H7 (cell line): ENCODE measurements at regions not wholly inside any gene's neighbourhood (a gene's known extent, or its start where the extent isn't known, plus 50 kb on each side); places are given as distances from the start of the nearest gene placed in this dataset.

Source experiments
- DNase-seq: peaks from one replicate; pipeline ENCODE4 v3.0.0; 2012
- H3K27me3 ChIP-seq: 2 replicates; pipeline ENCODE4 v1.6.0; 2011; ENCODE audit warnings: mild to moderate bottlenecking, low read length; ENCODE audit not compliant: control insufficient read depth, insufficient read depth
- H3K36me3 ChIP-seq: replicated peaks from 2 replicates; pipeline ENCODE4 v1.5.1; 2011; ENCODE audit warnings: low read length; ENCODE audit not compliant: control insufficient read depth, insufficient read depth
- H3K4me3 ChIP-seq: 2 replicates; pipeline ENCODE4 v1.5.1; 2011; ENCODE audit warnings: low read depth, mild to moderate bottlenecking, control low read depth, low read length, moderate library complexity; ENCODE audit not compliant: insufficient read depth

DNA sequence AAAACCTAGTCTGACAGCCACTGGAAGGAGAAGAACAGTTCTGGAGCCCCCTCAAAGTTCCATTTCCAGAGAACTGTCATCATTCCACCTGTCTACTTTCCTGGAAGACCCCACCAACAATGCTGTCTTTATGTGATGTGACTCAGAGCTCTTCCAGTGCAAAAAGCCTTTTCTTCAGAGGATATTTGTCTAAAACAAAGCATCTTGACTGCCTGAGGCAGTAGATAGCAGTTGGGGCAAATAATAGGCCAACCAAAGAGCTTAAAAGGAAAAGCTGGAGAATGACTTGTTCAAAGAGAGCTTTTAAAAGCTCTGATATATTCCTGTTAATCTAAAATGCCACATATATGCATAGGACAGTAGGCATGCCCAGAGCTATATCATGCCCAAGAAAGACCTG lies 62.6 kb downstream of the MIS18A start:
- no peak overlapping the region for H3K4me3 ChIP-seq
- no peak for DNase-seq
- H3K27me3 ChIP-seq = no peaks in the 10 kb centered on the region
- H3K36me3 ChIP-seq = no peaks in the 10 kb centered on the region

DNA sequence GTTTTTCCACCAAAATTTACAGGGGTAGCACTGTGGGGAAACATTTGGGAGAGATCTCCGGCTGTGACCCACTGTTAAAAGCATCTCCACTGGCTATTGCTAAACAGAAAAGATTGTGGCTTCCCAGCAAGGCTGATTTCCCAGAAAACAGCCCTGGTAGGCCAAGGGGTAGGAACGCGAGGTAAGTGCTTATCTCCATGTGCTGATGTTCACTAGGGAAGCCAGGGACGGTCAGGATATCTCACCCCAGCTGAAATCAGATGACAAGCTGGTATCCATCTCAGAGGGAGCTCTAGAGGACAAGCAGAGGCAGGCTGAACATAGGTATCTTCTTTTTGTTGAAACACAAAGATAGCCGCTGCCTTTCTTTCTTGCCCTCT lies 63.6 kb downstream of the MIS18A start:
- Histone ChIP-seq H3K36me3 (no peaks in the 10 kb centered on the region), H3K4me3 (no peak overlapping the region), H3K27me3 (no peaks in the 10 kb centered on the region)
- DNase-seq = no peak

DNA sequence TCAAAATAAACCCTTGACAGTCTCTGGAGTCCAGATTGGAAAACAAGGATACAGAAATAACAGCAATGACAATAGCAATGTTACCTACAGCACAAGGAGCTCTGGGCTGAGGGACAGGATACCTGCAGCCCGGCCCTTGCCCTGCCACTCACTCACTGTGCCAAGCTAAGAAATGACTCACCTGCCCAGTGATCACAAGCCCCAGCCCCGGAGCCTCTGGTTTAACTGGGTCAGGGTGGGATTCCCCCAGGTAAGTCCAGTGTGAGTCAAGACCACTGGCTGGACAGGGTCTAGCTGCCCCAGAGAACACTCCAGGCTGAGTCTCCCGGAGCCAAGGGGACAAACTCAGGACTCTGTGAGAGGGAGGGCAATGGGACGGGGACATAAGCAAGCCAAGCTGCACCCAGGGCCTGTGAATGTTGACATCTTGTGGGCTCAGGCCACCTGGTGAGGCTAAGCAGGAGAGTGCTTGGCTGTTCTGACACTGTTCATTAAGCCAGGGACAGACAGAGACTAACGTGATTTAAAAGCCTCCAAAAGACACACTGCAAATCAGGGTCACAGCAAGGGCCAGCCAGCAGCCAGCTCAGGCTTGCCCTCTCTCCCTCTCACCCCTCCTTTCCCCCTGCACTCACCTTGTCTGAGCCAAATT lies 64.1 kb downstream of the MIS18A start:
- DNase-seq = no peak
- Histone ChIP-seq H3K4me3 (no peak overlapping the region), H3K27me3 (no peaks in the 10 kb centered on the region), H3K36me3 (no peaks in the 10 kb centered on the region)

DNA sequence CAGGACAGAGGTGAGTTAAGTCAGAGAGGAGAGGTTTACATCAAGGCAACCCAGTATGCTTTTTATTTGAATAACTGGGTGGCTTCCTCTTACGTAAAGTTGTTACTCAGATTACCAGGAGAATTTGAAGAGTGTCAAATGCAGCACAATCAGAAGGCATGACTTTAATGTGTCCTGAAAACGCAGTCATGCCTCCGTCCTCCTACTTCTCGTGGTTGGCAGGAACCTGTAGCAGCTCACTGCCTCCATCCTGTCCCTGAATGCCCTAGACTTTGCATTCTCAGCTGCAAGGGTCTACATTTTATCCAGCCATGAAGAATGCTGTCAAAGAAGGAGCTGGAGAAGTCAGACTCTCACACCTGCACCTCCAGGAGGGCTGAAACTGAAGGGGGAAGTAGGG lies 66.7 kb downstream of the MIS18A start:
- Histone ChIP-seq H3K4me3 (no peak overlapping the region), H3K27me3 (no peaks in the 10 kb centered on the region), H3K36me3 (no peaks in the 10 kb centered on the region)
- no peak for DNase-seq

DNA sequence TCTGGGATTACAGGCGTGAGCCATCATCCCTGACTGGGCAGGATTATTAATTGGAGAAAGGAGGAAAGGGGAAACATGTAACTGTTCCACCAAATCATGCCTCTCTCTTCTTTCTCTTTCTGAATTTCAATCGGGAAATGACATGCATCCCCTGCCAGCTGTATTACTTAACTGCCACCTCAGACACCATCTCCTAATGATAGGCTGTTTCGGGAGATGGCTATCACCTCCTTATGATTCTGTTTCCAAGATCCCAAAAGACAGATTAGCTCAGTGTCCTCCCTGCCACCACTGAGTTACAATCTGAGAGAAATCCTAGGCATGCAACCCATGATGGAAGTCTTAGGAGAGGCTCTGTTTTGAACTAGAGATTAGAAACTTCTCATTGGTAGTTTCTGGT lies 67.5 kb downstream of the MIS18A start:
- no peaks in the 10 kb centered on the region for H3K36me3 ChIP-seq

DNA sequence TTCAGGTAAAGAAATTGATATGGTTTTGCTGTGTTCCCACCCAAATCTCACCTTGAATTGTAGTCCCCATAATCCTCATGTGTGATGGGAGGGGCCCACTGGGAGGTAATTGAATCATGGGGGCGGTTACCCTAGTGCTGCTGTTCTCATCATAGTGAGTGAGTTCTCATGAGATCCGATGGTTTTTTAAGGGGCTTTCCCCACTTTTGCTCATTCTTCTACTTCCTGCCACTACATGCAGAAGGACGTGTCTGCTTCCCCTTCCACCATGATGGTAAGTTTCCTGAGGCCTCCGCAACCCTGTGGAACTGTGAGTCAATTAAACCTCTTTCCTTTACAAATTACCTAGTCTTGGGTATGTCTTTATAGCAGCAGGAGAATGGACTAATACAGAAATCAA lies 69.3 kb downstream of the MIS18A start:
- H3K36me3 ChIP-seq = no peaks in the 10 kb centered on the region
- H3K4me3 ChIP-seq = no peak overlapping the region
- H3K27me3 ChIP-seq = no peaks in the 10 kb centered on the region
- no peak for DNase-seq

More for the DNA sequence above, 67.5 kb downstream of the MIS18A start:
- DNase-seq = no peak
- H3K27me3 ChIP-seq = no peaks in the 10 kb centered on the region
- no peak overlapping the region for H3K4me3 ChIP-seq

DNA sequence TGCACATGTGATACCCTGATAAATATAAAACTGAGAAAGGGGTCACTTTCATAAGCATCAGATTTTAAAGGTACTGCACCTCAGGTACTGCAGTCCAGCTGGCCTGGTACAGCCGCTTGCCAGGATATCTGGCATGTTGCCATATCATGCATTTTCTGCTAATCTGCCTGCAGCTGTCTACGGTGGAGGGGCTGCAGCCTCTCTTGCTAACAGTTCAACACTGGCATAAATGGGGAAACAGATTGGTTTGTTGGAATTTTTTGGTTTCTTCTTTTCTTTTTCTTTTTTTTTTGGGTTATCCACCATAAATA lies 71.5 kb downstream of the MIS18A start:
- Histone ChIP-seq H3K4me3 (no peak overlapping the region), H3K27me3 (no peaks in the 10 kb centered on the region), H3K36me3 (no peaks in the 10 kb centered on the region)
- DNase-seq = no peak

DNA sequence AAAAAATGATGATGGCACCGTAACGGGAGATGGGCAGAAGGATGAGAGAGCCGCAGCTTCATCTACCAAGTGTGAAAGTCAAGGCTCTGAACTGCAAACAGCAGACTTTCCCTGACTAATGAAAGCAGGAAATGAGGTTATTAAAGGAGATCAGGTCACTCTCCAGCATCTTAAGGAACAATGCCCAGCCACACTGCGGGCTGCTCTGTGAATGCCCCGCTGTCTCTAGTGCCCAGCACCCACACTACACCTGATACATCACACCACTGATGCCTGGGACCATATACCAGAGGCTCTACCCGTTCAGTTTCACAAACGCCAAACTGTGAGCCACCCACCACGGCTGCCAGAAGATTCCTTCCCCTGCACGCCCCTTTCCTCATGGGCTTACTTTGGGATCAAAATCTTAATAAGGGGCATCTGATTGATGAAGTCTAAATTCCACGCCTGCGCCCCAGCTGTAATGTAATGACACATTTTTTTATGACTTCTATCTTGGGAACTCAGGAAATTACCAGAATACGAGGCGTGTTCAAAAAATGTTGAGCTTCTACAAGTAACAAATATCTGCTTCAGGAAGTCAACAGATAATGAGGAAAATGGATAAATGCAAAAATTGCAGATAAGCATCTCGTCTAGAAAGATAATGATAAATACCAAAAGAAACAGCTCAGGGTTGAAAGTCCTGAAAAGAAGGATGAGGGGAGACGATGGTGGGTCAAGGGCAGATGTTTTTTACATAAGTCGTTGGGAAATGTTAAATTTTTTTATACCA lies 72.0 kb downstream of the MIS18A start:
- no peaks in the 10 kb centered on the region for H3K27me3 ChIP-seq
- no peaks in the 10 kb centered on the region for H3K36me3 ChIP-seq
- DNase-seq = no peak
- H3K4me3 ChIP-seq = no peak overlapping the region

DNA sequence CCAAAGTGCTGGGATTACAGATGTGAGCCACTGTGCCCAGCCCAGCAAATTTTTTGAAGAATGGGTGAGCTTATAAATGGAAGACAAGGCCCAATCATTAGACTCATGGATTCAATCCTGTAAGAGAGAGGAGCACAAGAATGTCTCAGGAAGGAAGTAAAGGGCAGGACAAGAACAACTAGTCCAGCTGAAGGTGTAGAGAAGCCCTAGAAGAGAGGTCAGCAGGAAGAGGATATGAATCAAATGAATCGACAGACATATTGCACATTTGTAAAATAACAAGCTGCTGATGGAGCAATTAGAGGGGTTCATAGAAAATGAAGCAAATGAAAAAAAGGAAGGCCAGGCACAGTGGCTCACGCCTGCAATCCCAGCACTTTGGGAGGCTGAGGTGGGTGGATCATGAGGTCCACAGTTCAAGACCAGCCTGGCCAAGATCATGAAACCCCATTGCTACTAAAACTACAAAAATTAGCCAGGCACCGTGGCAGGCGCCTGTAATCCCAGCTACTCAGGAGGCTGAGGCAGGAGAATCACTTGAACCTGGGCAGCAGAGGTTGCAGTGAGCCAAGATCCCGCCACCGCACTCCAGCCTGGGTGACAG lies 74.9 kb downstream of the MIS18A start:
- no peak for DNase-seq
- no peak overlapping the region for H3K4me3 ChIP-seq
- H3K36me3 ChIP-seq = no peaks in the 10 kb centered on the region
- H3K27me3 ChIP-seq = no peaks in the 10 kb centered on the region

DNA sequence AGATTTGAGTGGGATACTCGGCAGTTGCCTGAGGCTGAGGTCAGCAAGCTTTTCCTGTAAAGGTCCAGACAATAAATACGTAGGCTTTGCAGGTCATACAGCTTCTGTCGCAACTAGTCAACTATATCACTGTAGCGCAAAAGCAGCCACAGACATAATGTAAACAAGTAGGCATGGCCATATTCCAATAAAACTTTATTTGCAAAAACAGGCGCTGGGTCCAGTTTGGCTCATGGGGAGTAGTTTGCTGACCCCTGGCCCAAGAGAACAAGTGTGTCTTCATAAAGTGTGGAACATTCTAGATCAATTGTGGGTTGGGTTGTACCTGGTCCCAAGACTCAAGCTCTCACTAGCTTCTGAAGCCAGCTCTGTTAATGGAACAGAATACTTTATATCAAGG lies 78.8 kb downstream of the MIS18A start:
- no peak overlapping the region for H3K4me3 ChIP-seq
- DNase-seq = no peak
- H3K36me3 ChIP-seq = no peaks in the 10 kb centered on the region
- no peaks in the 10 kb centered on the region for H3K27me3 ChIP-seq

DNA sequence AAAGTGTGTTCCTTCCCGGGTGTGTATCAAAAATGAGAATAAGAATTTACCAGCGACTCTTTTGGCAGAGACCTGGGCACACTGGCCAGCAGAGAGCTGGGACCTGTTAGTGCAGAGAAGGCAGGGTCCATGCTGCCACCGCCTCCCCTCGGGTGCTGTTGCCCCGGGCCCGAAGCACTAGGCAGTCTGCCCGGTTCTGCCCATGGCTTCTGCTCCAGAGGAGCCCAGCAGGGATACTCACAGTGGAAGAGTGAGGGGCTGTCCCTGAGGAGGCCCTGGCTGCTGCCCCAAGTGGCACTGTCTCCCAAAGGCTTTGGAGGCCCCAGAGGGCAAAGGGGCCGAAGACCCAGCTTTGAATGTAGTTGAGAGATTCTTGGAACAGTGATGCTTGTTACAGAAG lies 80.5 kb downstream of the MIS18A start:
- no peaks in the 10 kb centered on the region for H3K27me3 ChIP-seq
- H3K4me3 ChIP-seq = no peak overlapping the region
- no peaks in the 10 kb centered on the region for H3K36me3 ChIP-seq
- no peak for DNase-seq

DNA sequence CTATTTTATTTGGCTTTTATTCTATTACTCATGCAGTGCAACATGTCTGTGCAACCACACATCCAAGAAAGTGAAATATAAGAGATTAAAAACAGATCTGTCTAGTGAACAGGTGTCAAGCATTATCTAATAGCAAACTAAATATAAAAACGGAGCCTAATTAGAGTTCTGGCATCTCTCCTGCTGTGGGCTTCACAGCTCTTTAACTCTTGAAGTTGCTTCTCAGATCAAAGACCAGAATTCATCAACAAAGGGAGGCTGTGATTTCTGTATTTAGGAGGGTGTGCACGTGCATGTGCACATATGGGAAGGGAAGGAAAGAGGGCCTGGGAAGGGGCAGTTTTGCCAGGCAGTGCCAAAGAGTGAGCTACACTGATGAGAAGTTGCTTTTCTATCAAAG lies 81.0 kb downstream of the MIS18A start:
- no peaks in the 10 kb centered on the region for H3K27me3 ChIP-seq
- no peaks in the 10 kb centered on the region for H3K36me3 ChIP-seq
- no peak overlapping the region for H3K4me3 ChIP-seq
- no peak for DNase-seq

DNA sequence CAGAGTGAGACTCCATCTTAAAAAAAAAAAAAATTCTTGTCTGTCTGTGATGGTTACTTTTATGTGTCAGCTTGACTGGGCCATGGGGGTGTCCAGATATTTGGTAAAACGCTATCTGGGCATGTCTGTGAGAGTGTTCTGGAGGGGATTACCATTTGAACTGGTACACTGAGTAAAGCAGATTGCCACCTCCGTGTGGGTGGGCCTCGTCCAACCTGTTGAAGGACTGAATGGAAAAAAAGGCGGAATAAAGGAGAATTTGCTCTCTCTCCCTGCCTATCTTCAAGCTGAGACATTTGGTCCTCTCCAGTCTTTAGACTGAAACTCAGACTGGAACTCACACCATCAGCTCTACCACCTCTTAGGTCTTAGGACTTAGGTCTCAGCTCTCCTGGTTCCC lies 82.8 kb downstream of the MIS18A start:
- Histone ChIP-seq H3K27me3 (no peaks in the 10 kb centered on the region), H3K36me3 (no peaks in the 10 kb centered on the region), H3K4me3 (no peak overlapping the region)
- no peak for DNase-seq

DNA sequence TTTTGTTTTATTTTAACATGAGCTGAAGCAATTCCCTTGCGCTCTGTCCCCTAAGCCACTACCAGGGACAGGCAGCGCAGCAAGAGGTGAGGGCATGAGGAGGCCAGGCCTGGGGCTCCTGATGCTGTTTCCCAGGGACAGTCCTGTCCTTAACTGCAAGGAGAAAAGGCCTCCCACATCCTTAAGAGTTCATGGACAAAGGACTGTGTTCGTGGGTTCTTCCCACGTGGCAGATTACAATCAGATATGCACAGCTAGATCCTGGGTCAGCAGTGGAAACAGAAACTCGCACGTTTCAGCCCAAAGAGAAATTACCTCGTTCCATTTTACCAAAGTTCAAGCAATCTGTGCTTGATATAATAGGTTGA lies 85.8 kb downstream of the MIS18A start:
- H3K4me3 ChIP-seq = no peak overlapping the region
- no peaks in the 10 kb centered on the region for H3K36me3 ChIP-seq
- DNase-seq = no peak
- H3K27me3 ChIP-seq = no peaks in the 10 kb centered on the region

DNA sequence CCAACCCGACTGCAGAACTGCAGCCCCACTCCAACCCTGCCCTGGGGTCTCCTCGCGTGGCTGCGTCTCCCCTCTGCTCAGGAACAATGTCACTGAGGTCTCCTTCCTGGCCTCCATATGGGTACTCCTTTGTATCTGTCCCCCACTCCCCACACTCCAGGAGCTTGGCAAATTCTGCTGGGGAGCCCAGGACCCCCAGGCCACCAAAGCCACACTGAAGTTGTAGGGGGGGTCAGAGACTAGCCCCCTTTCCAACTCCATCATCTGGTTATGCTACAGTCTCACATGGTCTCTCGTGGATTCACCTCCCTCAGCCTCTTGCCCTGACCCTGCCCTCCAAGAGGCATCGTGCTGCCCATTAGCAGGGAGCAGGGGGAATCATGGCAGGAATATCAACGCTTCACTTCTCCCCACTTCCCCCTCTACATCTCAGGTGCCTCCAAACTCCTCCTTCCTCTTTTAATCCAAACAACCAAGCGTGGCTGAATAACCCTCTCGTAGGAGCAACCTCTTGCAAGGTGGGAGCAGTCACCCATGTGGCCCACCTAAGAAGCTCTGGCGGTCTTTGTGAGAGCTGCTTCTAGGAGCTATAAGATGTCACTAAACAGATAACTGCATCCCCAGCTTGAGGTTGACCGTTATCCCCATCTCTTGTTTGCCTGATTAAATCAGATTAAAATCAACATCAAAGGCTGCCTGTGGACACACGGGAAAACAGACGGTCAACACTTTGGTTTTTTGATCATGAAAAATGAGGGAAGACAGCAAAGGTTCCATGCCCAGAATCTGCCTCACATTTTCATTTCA lies 86.4 kb downstream of the MIS18A start:
- Histone ChIP-seq H3K36me3 (no peaks in the 10 kb centered on the region), H3K27me3 (no peaks in the 10 kb centered on the region), H3K4me3 (no peak overlapping the region)
- DNase-seq = no peak
